ENCODE measurements at regions not wholly inside any gene's neighbourhood (a gene's known extent, or its start where the extent isn't known, plus 50 kb on each side); places are given as distances from the start of the nearest gene placed in this dataset.

DNA sequence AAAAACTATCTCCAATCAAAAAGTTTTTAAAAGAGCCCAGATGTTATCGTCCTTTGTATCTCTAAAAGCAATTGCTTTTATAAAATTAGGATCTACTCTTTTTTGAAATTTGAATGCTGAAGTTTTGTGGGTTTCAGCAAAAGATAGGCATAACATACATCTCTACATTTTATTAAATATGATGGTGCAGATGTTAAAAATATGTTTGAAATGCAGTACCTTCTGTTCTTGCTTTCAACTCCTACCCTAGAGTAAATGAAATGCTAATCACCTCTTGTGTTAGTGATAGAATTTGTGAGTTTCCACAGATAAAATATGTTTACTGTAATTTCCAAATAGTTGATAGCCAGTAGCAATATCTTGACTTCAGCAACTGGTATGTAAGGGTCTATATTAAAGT lies 95.7 kb upstream of the VPREB1 start:
- no peak for DNase-seq (ENCODE audit: low read depth, low spot score)

DNA sequence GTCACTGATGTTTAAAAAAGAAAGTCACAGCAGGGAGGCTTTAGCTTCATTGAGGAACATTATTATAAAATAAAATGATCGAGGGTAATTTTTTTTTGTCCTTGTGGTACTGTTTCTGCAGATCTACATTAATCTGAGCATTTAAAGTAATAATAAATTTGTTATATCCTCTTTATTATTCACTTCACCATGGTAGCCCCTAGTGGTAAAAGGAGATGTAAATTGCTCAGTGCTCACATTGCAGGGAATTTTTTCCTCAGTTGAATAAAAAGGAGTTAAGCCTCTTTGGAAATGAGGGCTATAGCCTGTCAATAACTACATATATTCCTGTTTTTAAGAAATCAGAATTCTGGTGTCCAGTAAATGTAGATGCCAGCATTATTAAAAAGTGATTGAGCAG lies 99.7 kb upstream of the VPREB1 start:
- DNase-seq (ENCODE audit: low read depth, low spot score): no peak

DNA sequence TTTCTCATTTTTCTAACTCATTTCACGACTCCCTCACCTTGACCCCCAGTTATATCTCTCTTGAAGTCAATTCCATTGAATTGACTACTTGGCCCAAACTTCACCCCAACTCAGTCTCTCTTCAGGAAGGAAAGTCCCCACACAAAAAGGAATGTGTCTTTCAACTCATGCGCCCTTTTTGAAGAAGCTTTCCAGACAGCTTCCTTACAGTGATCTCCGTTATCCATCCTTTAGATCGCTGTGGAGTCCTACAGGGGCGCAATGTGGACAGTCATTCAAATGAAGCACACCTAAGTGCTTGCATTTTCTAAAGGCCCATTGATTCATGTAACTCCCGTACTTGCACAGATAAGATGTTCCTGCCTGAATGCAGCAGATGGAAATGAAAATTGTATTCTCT lies 101.1 kb upstream of the VPREB1 start:
- DNase-seq (ENCODE audit: low read depth, low spot score): no peak

DNA sequence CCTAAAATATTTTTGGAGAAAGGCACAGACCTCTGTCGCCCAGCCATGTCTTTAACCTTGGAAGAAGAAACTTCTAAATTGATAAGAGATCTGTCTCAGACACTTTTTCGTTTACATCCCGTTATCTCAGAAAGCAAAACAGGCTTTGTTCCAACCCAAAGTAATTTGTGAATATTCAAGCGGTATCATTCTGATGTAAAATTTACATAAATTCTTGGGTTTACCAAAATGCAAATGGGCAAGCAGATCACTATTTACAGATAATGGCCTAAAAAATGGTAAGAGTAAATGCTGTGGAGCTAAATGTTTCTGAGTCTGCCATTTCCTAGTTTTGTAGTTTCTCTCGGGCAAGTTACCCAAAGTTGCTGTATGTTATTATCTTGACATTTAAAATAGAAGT lies 101.9 kb upstream of the VPREB1 start:
- no peak for DNase-seq (ENCODE audit: low read depth, low spot score)

- no peak for DNase-seq (ENCODE audit: low read depth, low spot score)
These were observed 102.6 kb upstream of the VPREB1 start for GRCh38 chr22:22141771-22142591.

DNA sequence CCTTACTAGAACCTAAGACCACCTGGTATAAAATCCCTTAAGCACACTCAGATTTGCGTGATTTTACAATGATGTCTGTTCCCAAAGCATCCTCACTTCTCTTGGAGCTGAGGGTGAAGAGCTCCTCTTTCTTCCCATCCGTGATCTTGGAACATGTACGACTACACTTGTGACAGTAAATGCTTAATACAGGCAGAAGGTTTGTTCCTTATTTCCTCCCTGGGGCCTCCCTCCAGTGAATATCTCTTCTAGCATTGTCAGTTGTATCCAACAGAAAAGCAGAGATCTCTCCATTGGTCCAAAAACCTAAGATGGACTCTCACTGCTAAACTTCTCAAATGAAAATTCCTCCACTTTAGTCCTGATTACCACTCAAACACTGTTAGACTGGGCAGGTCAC lies 103.6 kb upstream of the VPREB1 start:
- no peak for DNase-seq (ENCODE audit: low read depth, low spot score)

- no peak for DNase-seq (ENCODE audit: low read depth, low spot score)
These were observed 105.2 kb upstream of the VPREB1 start for GRCh38 chr22:22139364-22139763.

DNA sequence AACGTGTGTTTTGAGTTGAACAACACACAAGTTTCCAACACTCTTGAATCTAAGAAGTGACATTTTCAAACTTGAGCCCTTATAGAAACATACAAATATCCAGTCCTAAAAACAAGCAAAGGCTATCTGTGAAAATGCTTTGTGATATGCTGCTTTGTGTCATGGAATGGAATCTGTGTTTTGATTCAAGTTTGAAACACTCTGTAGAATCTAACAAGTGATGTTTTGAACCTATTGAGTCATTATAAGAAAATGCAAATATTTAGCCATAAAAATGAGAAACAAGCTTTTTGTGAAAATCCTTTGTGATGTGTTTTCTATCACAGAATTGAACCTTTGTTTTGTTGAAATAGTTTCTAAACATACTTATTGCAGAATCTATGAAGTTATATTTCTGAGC lies 105.7 kb upstream of the VPREB1 start:
- DNase-seq (ENCODE audit: low read depth, low spot score): no peak

DNA sequence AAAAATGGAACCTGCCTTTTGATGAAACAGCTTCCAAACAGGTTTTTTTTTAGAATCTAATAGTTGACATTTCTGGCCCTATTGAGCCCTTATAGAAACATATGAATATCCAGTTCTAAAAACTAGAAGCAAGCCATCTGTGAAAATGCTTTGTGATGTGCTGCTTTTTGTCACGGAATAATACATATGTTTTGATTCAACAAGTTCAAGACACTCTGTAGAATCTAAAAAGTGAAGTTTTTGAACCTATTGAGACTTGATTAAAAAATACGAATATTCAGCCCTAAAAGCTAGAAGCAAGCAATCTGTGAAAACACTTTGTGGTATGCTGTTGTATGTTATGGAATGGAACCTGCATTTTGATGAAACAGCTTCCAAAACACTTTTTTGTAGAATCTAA lies 106.7 kb upstream of the VPREB1 start:
- no peak for DNase-seq (ENCODE audit: low read depth, low spot score)

- no peak for DNase-seq (ENCODE audit: low read depth, low spot score)
These were observed 110.7 kb upstream of the VPREB1 start for GRCh38 chr22:22133910-22134309.

DNA sequence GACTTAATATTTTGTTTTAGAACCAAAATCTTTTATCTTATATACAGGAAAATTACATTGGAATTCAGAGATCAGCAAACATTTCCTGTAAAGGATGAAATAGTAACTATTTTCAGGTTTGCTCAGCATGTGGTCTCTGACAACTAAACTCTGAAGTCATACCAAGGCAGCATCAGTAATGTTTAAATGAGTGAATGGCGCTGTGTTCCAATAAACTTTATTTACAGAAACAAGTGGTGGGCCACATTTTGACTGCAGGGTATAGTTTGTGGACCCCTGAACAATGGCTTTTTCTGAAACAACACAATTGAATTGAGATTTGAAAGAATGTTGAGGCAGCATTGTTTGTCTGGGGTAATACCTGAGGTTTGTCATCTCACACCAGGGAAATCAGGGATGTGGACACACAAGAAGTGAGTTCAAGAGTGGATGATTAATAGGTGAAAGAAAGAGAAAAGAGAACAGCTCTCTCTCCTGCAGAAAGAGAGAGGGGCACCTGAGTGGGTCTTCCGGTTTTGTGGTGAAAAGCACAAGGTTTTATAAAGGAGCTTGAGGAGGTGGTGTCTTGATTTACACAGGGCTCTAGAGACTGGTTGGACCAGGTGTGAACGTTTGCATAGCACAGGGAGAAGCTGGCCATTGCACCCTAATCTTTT lies 113.5 kb upstream of the VPREB1 start:
- DNase-seq (ENCODE audit: low read depth, low spot score): no peak

DNA sequence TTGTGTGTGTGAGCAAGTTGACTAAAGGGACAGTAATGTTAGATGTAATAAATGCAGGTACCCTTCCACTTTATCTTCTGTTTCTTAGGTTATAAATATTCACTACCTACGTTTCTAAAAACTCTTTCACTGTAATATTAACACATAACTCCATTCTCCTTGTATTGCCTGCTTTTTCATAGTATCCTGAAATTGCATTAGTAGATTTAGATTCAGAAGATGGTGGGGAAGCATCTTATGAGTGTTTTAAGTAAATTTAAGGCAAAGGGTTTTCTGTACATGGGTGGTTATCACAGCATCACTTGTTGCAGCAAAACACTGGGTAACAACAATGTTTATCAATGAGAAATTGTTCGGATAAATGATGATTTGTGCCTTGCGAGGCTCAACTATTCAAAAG lies 115.2 kb upstream of the VPREB1 start:
- DNase-seq (ENCODE audit: low read depth, low spot score): no peak

DNA sequence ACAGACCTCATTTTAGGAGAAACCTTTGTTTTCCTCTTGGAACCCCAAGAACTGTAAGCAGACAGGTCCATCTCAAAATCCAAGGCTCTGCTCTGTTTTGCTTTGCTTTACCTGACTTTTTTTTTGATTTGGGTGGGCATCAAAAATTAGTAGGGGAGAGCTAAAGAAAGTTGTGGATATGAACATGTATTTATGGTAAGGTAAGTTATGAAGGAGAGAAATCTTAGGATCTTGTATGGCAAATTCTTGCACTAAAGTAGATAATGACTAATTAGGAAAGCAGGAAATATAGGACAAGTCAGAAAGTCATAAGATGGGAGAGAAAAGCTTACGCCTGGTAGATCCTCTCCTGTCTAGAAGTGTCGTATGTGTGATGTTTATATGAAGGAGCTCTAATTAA lies 116.1 kb upstream of the VPREB1 start:
- no peak for DNase-seq (ENCODE audit: low read depth, low spot score)

- DNase-seq (ENCODE audit: low read depth, low spot score): no peak
These were observed 117.5 kb upstream of the VPREB1 start for GRCh38 chr22:22127100-22127499.

DNA sequence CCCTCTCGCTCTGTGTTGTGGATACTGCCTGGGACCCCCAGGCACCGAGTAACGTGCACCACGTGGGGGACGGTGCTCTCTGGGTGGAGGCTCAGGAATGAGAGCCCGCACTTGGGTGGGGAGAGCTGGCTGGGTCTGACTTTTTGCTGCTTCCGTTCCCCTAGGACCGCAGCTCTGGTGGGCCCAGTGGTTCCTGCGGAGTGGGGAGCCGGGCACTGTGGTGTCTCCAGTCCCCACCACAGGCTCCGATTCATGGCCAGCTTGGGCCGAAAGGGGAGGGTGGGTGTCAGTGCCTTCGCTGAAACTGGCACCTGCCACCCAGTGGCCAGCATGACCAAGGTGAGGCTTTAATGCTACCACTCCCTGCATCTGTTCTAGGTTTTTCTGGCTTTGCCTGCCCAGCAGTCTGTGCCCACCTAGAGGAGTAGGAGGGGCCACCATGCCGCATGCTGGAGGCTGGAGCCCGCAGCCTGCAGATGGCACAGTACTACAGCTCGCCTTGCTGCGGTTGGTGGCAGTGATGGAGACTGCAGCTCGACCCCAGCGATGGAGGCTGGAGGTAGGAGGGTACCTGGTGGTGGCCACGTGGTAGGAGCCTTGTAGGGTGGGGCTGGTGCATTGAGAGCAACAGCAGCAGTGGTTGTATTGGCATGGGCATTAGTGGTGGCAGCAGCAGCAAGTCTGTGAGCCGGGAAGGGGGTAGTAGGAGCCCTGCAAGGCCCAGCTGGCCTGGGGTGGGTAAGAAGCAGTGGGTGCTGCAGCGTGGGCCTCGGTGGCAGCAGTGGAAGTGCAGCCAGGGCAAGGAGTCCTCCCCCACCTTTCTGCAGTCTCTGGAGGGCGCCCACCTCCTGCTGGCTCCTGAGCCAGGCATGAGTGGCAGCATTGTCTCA lies 118.8 kb upstream of the VPREB1 start:
- no peak for DNase-seq (ENCODE audit: low read depth, low spot score)

DNA sequence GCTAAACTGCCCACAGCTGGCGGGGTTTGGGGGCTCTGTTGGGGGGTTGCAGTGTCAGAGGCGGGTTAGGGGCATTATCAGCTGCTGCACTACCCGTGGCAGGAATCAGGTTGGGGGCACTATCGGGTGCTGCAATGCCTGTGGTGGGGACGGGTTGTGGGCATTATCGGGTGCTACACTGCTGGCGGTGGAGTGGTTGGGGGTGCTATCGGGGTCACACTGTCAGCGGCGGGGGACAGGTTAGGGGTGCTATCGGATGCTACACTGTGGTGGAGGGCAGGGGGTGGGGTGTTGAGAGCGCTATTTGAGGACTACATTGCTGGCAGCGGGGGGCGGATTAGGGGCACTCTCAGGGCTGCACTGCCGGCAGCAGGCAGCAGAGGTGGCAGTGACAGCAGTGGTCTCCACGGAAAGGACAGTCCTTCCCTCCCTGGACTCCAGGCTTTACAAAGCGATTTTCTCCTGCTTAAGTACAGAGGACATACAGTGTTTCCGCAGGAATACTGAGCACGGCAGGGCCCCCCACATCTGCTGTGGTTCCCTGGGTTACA lies 119.5 kb upstream of the VPREB1 start:
- DNase-seq (ENCODE audit: low read depth, low spot score): no peak

GRCh38 chr22:22124374-22124773 lies 120.2 kb upstream of the VPREB1 start:
- no peak for DNase-seq (ENCODE audit: low read depth, low spot score)

GRCh38 chr22:22123960-22124278 lies 120.7 kb upstream of the VPREB1 start:
- no peak for DNase-seq (ENCODE audit: low read depth, low spot score)

GRCh38 chr22:22123118-22123959 lies 121.2 kb upstream of the VPREB1 start:
- DNase-seq (ENCODE audit: low read depth, low spot score): no peak

GRCh38 chr22:22122348-22123117 lies 122.1 kb upstream of the VPREB1 start:
- DNase-seq (ENCODE audit: low read depth, low spot score): no peak

DNA sequence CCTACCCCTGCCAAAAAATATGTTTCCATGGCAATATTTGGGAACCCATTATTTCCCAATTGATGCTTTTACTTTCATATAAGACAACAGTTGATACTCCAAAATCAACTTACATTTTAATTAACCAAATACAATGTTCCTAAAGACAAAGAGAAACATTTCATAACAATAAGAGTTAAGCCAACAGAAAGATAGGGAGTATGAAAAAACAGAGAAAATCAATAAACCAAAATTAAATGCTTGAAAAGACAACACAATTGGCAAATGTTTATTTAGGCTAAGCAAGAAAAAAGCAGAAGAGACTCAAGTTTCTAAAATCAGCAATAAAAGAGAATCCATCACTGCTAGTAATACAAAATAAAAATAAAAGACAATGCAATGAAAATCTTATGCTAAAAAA lies 123.1 kb upstream of the VPREB1 start:
- no peak for DNase-seq (ENCODE audit: low read depth, low spot score)
